NCI-H1436 (cell line): ENCODE measurements at regions not wholly inside any gene's neighbourhood (a gene's known extent, or its start where the extent isn't known, plus 50 kb on each side); places are given as distances from the start of the nearest gene placed in this dataset.

Experiments used
- DNase-seq: peaks from one replicate; lab custom pipeline; 2025; lab: John Stamatoyannopoulos, UW

- no peak for DNase-seq
These were observed 164.0 kb upstream of the RAD23B start for GRCh38 chr9:107118863-107119624.

DNA sequence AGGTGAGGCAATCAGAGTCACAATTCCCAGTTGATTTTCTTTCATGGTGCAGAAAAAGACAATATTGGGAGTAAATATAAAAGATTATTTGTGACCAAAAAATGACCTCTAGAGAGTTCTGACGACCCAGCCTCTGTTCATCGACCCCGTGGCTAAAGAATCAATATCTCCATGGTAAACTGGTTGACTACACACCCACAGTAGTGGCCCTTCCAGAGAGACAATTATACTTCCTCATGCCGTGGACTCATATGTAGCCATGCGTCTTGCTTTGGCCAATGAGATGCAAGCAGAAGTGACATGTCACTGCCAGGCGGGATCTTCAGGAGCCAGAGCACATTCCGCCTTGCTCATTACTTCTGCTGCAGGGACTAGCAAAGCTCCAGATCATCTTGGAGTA, 163.3 kb upstream of the RAD23B start:
- DNase-seq = no peak

GRCh38 chr9:107123389-107123788, 159.7 kb upstream of the RAD23B start:
- no peak for DNase-seq

DNA sequence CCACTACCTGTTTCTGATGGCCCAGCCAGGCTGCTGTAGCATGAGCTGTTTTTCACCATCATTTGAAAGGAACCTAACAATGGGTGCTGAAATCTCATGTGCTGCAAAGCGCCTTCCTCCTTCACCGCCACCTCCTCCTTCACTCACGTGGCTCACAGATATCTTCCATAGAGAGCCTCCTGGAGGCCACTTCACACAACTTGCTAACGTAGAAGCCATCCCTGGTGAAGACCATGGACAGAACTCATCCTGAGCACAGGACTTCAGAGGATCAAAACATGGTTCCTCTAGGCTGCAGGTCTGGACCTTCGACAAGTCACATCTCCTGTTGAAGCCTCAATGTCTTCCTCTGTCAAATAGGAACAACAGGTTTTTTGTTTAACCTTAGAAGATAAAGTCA, 155.5 kb upstream of the RAD23B start:
- DNase-seq = no peak

GRCh38 chr9:107131108-107131799, 151.8 kb upstream of the RAD23B start:
- DNase-seq = peak; percentile 13

GRCh38 chr9:107136296-107136695, 146.8 kb upstream of the RAD23B start:
- no peak for DNase-seq

GRCh38 chr9:107137495-107138202, 145.4 kb upstream of the RAD23B start:
- DNase-seq = peak; percentile 32

GRCh38 chr9:107138261-107138992, 144.7 kb upstream of the RAD23B start:
- no peak for DNase-seq

DNA sequence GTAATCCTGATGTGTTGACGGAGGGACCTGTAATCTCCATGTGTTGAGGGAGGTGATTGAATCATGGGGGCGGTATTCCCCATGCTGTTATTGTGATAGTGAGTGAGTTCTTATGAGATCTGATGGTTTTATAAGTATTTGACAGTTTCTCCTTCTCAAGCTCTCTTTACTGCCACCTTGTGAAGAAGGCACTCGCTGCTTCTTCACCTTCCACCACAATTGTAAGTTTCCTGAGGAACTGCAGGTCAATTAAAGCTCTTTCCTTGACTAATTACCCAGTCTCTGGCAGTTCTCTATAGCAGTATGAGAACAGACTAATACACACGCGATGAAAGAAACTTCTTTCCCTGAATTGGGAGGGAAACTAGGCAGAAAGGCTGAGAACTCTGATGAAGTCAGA, 141.1 kb upstream of the RAD23B start:
- no peak for DNase-seq

DNA sequence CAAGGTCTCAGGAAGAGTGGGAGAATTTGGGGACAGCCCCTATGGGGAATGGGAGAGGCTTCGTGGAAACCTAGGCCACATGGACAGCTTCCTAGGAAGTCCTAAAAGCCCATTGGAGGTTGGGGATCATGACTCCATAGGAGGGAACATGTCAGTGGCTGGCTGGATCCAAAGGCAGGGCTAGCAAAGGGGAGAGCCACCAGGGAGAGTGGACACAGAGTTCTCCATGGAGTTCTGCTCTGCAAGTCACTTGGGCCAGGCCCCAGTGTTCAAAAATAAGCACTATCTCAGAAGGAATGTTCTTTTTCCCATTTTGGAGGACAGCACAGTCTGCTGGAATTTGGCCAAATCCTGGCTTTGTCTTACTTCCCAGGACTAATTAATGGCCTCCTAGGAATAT, 140.6 kb upstream of the RAD23B start:
- DNase-seq = no peak

DNA sequence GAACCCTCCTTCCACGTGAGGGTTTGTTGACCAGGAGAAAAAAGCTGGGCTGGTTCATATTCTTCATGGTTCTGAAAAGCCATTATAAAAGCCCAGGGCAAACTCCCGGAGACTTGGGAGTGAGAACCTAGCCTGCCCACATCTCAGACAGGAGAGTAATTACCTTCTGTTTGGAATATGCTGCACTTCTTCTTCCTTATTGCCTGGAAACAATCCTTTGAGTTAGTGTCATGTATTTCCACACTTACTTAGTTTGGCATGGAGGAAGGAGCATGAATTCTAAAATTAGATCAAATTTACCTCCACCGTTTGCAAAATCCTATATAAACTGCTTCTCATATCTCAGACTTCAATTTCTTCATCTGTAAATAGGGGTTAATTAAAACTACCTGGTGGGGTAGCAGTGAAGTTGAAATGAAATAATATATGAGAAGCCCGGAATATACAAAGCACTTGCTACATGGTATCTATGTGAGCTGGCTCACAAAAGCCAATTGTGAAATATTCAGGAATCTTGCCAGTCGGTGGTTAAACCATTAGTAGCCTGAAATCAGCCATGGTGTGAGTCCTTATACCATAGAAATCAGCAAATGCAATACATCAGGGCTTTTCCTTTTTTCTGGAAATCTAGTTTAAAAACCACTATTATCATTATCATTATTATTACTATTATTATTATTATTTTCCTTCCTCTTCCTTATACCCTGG, 140.0 kb upstream of the RAD23B start:
- no peak for DNase-seq

DNA sequence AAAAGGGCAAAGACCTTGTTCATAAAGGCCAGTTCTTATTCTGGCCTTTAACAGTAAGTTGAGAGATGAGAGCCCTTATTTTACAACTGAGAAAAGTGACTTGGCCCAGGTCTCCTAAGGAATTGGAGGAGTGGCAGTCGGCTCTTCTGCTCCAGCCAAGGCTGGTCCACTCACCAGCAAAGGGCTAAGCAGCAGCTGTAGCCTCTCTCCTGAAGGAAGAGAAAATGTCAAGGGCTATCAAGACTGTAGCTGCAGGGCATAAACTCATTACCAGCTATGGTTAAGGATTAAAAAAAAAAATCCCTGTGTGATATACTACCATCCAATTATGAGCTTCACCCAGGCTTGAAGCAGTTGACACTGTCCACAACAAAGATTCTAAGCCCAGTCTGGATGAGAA, 138.6 kb upstream of the RAD23B start:
- DNase-seq = peak; percentile 29

DNA sequence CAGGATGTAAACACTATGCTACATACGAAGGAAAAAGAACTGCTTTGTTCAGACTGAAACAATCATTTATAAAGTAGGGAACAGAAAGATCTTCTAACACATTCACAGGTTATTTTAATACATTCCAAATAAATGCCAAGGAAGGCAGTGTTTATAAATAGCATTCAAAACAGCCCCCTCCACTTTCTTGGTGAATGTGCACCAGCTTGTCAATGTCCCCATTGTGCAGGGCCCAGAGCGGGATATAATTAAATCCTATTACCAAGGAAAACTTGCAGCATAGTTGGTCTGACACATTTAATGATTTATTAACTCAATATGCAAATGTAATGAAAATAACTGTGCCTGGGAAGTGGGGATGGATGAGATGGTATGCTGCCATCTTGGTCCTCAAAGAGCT, 135.9 kb upstream of the RAD23B start:
- DNase-seq = no peak

- DNase-seq = no peak
These were observed 134.9 kb upstream of the RAD23B start for GRCh38 chr9:107148216-107148615.

- DNase-seq = no peak
These were observed 133.3 kb upstream of the RAD23B start for GRCh38 chr9:107149756-107150155.

GRCh38 chr9:107153336-107153735, 129.7 kb upstream of the RAD23B start:
- no peak for DNase-seq

DNA sequence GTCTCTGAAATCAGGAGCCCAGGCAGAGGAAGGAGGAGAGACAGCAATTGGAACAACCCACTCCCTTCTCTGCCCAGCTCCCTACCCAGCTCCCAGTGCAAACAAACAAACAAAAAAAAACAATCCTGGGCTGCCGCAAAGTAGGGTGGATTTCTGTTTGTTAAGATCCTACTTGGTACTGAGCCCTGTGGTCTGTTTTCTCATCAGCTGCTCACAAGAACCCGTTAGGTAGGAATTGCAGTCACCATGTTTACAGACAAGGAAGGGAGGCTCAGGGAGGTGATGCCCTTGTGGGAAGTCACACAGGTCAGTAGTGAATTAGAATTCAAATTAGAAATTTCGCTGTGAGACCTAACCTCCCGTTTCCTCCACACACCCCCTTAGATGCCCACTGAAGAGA, 128.8 kb upstream of the RAD23B start:
- DNase-seq = no peak

GRCh38 chr9:107154766-107155165, 128.3 kb upstream of the RAD23B start:
- DNase-seq = no peak

GRCh38 chr9:107155244-107155817, 127.7 kb upstream of the RAD23B start:
- no peak for DNase-seq

GRCh38 chr9:107158321-107158720, 124.8 kb upstream of the RAD23B start:
- DNase-seq = peak; percentile 27

GRCh38 chr9:107161338-107161737, 121.7 kb upstream of the RAD23B start:
- DNase-seq = no peak
